ELR (cell line): ENCODE measurements at regions not wholly inside any gene's neighbourhood (a gene's known extent, or its start where the extent isn't known, plus 50 kb on each side); places are given as distances from the start of the nearest gene placed in this dataset.

ENCODE experiments used
- DNase-seq: peaks from one replicate; pipeline ENCODE4 v3.0.0-alpha.2; 2015; ENCODE audit warnings: low read depth

GRCh38 chr11:113553915-113554314 is 78.7 kb upstream of the DRD2 start:
- DNase-seq = peak; percentile 15

- peak; percentile 92 for DNase-seq
Observed at GRCh38 chr11:113553235-113553634, 78.0 kb upstream of the DRD2 start.

DNA sequence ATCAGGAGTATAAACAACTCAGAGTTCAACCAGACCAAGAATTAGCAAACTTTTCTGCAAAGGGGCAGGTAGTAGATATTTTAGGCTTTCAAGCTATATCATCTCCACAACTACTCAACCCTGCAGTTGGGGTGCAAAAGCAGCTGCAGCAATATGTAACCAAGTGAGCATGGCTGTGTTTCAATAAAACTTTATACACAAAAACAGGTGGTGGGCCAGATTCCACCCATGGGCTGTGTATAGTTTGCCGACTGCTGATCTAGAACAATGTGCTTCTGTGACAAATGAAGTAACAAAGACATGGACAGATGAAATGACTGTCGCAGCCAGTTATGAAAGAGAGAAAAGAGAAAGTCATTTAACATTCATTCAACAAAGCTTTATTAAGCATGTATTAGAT is 77.1 kb upstream of the DRD2 start:
- no peak for DNase-seq

DNA sequence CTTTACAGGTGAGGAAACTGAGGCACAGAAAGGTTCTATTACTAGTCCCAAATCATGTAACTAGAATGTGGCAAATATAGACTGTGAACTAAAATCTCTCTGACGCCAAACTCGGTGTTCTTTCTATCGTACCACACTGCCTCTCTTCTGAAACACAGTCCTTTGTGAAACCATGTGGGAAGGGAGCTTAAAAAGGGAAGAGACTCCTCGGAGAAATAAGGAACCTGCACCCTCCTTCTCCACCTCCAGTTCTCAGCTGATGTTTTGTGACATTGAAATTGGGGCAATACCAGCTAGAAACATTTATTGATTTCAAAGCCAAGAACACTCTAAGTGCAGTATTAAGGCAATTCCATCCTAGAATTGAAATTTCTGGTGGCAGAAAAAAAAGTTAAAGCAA is 76.4 kb upstream of the DRD2 start:
- no peak for DNase-seq

DNA sequence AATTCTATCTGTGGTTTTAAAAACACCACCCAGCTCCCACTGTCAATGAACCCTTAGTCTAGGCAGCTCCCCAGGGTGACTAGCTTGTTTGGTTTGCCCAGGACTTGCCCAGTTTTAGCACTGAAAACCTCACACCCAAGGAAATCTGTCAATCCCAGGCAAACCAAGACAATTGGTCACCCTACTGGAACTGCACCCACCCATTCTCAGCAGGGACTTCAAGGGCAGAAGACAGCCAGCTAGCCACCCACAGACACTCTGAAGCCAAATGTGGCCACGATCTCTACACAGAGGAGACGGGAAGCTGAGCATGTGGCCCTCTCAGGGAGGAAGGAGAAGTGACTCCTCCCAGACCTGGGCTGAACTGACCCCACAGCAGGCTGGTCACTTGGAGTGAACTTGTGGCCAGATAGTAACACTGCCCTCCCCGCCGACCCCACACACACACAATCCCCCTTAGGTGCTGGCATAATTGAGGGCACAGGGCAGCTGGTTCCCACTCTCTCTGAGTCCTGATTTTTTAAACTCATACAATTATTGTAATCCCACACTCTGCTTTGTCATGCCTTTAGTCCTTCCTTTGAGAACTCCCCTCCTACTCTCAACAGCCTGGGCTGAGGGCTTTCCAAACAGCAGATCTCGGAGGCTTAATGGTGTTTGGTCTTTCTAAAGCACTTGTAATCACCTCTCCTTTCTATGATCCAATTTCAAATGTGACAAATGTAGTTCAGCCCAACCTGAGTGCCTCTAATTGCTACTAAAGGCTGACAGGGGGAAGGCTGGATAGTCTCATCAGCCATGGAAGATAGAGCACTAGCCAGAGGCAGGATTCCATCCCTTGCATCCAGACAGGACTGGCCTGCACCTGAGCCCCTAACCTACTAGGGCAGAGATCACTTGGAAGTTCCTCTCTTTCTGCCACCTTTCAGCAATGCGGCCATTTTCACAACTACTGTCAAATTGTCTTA is 74.7 kb upstream of the DRD2 start:
- no peak for DNase-seq

DNA sequence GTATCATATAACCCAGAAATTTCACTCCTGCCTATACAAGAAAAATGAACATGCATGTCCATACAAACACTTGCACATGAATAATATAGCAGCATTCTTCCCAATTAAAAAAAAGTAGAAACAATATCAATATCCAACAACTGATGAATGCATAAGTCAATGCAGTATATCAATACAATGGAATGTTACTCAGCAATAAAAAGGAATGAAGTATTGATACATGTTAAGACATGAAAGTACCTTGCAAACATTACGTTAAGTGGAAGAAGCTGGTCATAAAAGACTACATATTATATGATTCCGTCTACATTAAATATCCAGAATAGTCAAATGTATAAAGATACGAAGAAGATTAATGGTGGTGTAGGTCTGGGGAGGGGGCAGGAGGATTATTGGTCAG is 73.9 kb upstream of the DRD2 start:
- no peak for DNase-seq

DNA sequence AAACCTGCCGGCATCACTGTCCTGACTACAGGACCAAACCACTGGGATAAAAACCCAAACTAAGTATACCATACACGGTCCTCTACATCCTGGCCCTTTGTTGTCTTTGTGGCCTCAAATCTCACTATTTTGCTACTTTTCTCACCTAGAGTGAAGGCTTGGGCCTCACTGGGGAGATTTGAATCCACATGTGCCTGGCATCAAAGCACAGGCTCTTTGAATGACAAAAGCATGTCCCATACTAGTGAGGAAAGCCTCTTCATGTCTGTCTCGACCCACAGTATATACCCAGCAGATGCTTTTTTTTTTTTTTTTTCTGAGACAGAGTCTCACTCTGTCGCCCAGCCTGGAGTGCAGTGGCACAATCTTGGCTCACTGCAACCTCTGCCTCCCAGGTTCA is 72.5 kb upstream of the DRD2 start:
- no peak for DNase-seq

DNA sequence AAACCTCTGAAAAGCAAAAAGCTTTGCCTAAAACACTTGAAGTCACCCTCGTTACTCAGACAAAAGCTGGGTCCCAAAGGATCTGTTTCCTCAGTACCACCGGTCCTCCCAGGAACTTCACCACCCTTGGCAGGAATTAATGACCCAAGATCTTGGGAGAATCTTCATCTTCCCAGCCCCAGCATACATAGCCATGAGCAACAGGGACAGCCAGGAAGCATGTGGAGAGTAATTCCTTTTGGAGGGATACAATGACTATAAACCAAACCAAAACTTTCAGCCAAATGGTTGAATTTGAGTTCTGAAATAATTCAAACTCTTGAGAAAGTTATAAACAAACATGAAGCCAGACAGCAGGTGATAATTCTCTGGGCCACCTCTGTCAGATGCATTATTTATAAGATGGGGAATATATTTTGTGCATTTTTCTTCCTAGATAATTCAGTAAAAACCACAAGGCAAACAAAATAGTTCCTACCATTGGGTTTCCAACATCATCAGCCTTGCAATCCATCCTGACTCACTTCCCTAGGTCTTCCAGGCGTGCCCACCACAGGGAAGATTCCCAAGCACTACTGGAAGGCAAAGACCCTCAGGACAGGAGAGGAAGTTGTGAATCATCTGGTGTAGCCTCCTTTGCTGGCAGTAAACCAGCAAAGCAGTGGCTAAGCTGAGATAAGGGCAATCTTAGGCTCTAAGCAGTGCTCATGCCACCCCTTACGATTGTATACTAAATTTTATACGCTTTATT is 71.7 kb upstream of the DRD2 start:
- peak; percentile 94 for DNase-seq

DNA sequence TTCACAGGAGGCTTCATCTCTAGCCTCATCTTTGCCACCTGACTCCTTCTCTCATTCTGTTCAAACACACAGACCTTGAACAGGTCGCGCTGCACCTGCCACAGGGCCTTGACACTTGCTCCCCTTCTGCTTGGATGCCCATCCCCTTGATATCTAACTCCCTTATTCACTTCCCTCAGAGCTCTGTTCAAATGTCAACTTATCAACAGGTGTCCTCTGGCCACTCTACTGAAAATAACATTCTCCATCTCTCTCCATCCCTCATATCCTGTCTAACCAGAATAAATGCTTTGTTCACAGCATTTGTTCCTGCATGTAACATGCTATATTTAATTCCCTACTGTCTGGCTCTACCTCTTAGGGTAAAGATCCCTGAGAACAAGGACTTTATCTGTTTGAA is 67.2 kb upstream of the DRD2 start:
- DNase-seq = no peak

DNA sequence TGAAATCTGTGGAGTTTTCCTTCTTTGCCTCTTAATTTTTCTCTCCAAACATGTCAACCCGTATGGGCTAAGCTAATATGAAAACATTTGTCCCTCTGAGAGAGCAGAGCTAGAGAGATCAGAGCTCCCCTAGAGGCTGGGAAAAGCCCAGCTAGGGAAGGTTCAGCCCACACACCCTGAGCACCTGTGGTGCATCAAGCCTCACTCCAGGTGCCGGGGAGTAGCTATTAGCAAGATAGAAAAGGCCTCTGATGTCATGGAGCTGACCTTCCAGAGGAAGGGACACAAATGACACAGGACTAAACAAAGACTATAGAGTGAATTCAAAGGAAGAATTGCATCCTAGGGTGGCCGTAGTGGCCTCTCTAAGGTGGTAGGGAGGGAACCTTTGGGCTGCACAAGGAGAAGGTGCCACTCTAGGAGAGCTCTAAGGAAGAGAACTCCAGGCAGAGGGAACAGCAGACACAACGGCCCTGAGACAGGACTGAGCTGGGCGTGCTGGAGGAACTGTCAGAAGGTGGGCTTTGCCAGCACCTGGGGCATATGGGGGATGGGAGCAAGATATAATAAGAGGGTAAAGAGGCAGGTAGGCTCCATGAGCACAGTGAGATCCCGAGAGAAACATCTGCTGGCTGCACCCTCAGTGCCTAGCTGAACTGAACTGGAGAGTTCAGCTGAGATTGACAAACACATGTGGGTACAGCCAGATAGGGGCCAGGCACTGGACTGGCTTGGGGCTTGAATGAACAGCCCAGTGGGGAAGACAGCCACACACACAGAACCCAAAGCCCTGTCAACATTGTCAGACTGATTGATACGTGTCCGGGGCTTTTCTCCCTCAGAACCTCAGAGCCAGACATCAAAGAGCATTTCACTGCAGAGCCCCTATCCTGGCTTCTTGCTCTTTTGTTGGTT is 65.5 kb upstream of the DRD2 start:
- DNase-seq = no peak

GRCh38 chr11:113538451-113539412 is 63.5 kb upstream of the DRD2 start:
- no peak for DNase-seq

GRCh38 chr11:113534625-113535024 is 59.4 kb upstream of the DRD2 start:
- DNase-seq = no peak

- no peak for DNase-seq
Observed at GRCh38 chr11:113533425-113533698, 58.2 kb upstream of the DRD2 start.

DNA sequence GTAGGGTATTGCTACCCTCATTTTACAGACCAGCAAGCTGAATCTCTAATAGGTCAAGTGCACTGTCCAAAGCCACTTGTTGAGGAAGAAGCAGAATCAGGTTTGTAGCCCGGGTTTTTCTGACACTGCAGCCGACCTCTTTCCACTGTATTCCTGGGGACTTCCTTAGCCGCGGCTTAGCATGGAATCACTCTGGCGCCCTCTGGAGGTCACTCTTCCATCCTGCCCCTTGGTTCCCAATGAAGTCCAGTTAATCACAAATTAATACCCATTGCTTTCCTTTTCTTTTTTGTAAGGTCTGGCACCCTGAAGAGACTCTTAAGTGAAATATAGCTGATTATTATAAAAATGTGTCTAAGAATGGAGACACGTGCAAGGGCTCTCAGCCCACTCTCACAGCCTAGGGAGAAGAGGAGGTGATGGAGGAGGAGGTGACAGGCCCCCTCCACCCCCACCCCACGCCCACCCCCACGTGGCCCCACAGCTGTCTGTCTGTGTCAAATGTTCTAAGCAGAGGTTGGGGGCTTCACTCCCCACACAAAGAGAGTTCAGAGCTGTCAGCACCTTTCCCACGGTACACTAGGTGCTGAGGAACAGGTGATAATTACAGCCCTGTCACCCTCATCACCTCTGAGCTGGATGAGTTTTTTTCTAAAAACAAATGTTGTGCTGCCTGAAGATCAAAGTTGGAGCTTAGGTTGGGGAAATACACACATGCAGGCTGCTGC is 57.7 kb upstream of the DRD2 start:
- DNase-seq = peak; percentile 80

DNA sequence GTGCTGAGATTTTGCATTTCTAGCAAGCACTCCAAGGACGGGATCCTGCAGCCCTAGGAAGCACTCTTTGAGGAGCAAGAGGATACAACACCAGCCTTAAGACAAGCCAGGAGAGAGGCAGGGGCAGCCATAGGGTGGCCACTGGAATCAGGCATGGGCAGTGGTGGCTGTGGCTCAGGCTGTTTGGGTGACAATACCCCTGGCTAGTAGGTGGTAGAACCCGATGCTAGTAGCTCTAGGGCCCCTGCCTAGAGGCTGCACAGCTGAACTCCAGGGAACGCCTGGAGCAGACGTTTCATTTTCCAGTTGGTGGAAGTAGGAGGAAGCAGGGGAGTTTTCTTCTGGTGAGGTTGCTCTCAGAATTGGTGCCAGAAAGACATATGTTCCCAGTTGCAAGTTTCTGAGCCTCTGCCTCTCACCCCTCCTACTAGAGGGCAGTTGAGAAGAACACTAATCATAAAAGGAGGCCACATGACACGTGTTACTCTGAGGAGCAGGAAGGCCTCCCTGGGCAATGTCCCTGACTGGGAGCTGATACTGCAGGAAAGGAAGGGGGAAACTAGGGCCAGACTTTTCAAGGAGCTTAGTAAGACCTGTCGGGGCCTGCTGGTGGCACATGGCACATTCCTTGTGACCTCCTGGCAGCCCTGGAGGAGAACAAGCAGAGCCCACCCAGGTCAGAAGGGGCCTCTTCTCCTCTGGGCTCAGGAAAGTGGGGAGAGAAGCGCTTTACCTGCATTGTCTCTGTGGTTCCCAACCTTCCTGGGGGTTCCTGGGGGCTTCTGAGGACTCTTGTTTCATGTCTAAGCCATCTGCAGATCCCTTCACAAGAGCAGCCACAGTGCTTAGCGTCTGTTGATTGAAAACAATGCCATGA is 56.6 kb upstream of the DRD2 start:
- DNase-seq = no peak

DNA sequence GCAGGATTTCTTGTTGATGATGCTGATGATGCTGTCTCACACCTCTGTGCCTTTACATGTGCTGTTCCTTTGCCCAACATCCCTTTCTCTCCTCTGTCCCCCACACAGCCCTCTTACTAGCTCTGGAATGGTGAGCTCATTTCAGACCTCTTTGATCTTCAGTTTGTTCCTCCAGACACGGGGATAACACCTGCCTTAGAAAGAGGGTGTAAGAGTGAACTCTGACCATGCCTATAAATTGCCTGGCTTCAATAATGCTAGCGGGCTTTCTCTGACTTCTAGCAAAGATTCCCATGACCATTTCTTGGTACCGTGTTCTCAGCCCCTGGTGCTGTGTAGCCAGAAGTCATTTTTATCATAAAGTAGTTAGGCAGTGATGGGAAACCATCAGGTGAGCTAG is 55.9 kb upstream of the DRD2 start:
- DNase-seq = no peak

DNA sequence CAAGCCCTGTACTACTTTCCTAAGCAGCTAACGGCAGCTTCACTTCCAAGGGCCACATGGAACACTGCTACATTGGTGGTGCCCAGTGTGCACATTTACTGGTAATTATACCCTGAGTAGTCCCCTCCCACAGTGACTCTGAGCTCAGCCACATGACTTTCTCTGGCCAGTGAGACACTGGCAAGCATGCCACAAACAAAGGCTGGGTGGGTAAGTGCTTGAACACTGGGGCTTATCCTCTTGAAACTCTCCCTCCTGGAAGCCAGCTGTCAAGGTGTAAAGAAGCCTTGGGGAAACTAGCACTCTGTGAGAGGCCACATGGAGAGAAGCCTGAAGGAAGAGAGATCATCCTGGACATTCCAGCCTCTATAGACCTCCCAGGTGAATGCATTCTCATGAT is 54.4 kb upstream of the DRD2 start:
- DNase-seq = no peak

DNA sequence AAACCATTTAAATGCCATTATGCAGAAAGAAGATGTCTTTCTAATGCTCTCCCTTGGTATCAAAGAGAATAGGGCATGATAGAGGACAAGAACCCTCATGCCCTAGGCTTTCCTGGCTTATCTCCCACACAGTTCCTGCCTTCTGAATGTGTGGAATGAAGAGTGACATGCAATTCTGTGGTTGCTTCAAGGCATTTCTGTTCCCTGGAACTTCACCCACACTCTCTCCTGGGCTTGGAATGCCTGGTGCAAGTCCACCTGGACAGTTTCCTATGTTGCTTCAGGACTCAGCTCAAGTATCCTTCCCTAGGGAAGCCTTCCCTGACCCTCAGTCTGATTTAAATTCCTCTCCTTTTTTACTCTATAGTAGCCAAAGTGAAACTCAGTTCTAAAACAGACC is 53.8 kb upstream of the DRD2 start:
- no peak for DNase-seq

DNA sequence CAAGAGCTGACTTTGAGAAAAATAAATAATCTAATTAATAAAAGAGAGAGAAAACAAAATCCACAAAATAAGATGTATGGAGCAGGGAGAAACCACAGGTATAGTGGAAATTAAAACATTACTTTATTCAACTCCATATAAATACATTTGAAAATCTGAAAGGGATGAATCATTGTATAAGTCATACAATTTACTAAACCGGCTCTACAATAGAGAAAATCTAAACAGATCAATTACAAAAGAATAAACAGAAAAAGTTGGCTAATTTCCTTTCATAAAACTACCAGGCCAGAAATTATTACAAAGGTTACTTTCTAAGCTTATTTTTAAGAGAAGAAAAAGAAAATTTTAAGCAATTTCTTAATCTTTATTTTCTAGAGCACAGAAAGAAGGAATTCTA is 51.3 kb upstream of the DRD2 start:
- peak; percentile 17 for DNase-seq
